K562 (cell line): ENCODE measurements at regions not wholly inside any gene's neighbourhood (a gene's known extent, or its start where the extent isn't known, plus 50 kb on each side); places are given as distances from the start of the nearest gene placed in this dataset.

ENCODE experiments used
- BACH1 ChIP-seq: fragments of 200-800 bp; sonication (Bioruptor generic); IDR thresholded peaks from 2 replicates; pipeline ENCODE4 v1.6.1; 2016; ENCODE audit warnings: missing genetic modification characterization, missing compliant biosample characterization
- CGGBP1 ChIP-seq: fragments of 250-450 bp; sonication (Bioruptor Pico); IDR thresholded peaks from 2 replicates; pipeline ENCODE4 v1.9.0; 2021; ENCODE audit warnings: mild to moderate bottlenecking
- CTCF ChIP-seq, 3 experiments: IDR thresholded peaks in 2 of 3; conservative IDR thresholded peaks in 1 of 3; 2 replicates each; pipeline ENCODE4 v1.5.1; 2011 to 2012; ENCODE audit warnings: low read length in 3 of 3, mild to moderate bottlenecking in 3 of 3, control low read depth in 2 of 3, improper control_type of control experiment in 1 of 3, inconsistent platforms in 1 of 3, low read depth in 1 of 3, mixed read lengths in 1 of 3, moderate library complexity in 1 of 3; ENCODE audit not compliant: insufficient read depth in 2 of 3
- GABPA ChIP-seq: fragments of 200-800 bp; sonication (Bioruptor generic); conservative IDR thresholded peaks from 2 replicates; pipeline ENCODE4 v1.6.1; 2016; ENCODE audit warnings: low read depth, missing genetic modification characterization, missing compliant biosample characterization
- GATA2 ChIP-seq: sonication (generic); formaldehyde crosslinking; IDR thresholded peaks from 2 replicates; pipeline ENCODE4 v1.4.0; 2020; ENCODE audit warnings: mild to moderate bottlenecking, missing genetic modification reagents
- HDAC2 ChIP-seq: fragments of 450-650 bp; IDR thresholded peaks from 2 replicates; pipeline ENCODE4 v1.6.1; 2016; ENCODE audit warnings: mild to moderate bottlenecking
- JUND ChIP-seq, 2 experiments: IDR thresholded peaks; 2 replicates in 1 of 2; 3 replicates in 1 of 2; pipeline ENCODE4 v1.6.1; 2011; ENCODE audit warnings: borderline replicate concordance in 2 of 2, low read depth in 2 of 2, low read length in 2 of 2, improper control_type of control experiment in 1 of 2, missing biosample characterization in 1 of 2, missing genetic modification characterization in 1 of 2, missing genetic modification reagents in 1 of 2
- POLR2G ChIP-seq: fragments of 200-400 bp; formaldehyde crosslinking; IDR thresholded peaks from 2 replicates; pipeline ENCODE4 v1.6.1; 2017; ENCODE audit warnings: low read depth, mild to moderate bottlenecking, antibody characterized with exemption, low read length, moderate library complexity

GRCh38 chr1:104212239-104212638 is 462.5 kb downstream of the AMY1C start:
- TF ChIP-seq CTCF (IDR thresholded peaks at IDR 0.05 in 2 of 3, conservative IDR thresholded peaks at IDR 0.05 in 1 of 3; ENCODE audit: insufficient read depth in 2 of 3, low read depth in 1 of 3, low read length in 3 of 3), result no peak
- TF ChIP-seq GATA2 (CRISPR knock-in tag), result no peak
- no peak for TF ChIP-seq GABPA
- no peak for TF ChIP-seq BACH1 (tag)
- TF ChIP-seq JUND (IDR thresholded peaks at IDR 0.05; ENCODE audit: borderline replicate concordance, low read depth, low read length), result no peak
- no peak for TF ChIP-seq JUND (tag; IDR thresholded peaks at IDR 0.05; ENCODE audit: borderline replicate concordance, low read depth, low read length)
- no peak for TF ChIP-seq HDAC2
- no peak for TF ChIP-seq POLR2G
- TF ChIP-seq CGGBP1 (CRISPR knock-in tag), result no peak
